Activated T-cell treated with anti-CD3 and anti-CD28 coated beads, Interleukin-2, amount 50 U/mL, for 4 hours (primary cell): ENCODE measurements at regions not wholly inside any gene's neighbourhood (a gene's known extent, or its start where the extent isn't known, plus 50 kb on each side); places are given as distances from the start of the nearest gene placed in this dataset.
A peak's percentile ranks its signal among the peaks of the same experiment; 100 is the strongest.

Experiments
- ATAC-seq, 2 donors: fragments of 200-7000 bp; cut with Tn5 transposase; one replicate each; pipeline ENCODE4 v1.10.0; 2021
- DNase-seq: peaks from one replicate; pipeline ENCODE4 v3.0.0-alpha.2; 2020
- H3K27me3 Mint-ChIP-seq: one replicate; pipeline ENCODE4 v1.8.0; 2021; ENCODE audit warnings: low read depth, mixed read lengths
- H3K36me3 Mint-ChIP-seq: one replicate; pipeline ENCODE4 v1.8.0; 2022; ENCODE audit warnings: mixed read lengths; ENCODE audit not compliant: insufficient read depth
- H3K4me1 Mint-ChIP-seq: one replicate; pipeline ENCODE4 v1.8.0; 2021; ENCODE audit warnings: low read depth, mixed read lengths
- H3K4me3 Mint-ChIP-seq: one replicate; pipeline ENCODE4 v1.8.0; 2021; ENCODE audit warnings: mild to moderate bottlenecking, moderate library complexity, mixed read lengths
- H3K9me3 Mint-ChIP-seq: one replicate; pipeline ENCODE4 v1.8.0; 2021; ENCODE audit warnings: mixed read lengths

DNA sequence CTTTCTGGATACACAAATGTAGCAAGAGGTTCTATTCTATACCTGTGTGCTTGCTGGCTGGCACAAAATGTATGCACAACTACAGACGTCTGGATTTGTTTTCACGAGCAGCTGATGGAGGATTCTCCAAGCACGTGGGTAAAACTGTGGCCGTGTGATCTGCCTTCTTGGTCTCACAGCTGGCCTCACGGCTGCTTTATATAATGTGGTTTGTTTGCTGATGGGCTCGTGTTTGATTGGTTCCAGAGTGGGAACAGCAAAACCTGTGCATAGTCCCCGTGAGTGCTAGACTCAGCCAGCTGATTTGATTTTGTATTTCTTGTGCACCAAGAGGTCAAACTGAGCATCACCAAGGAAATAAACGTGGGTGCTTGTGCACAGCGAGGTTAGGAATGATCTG, 262.6 kb upstream of the RPS6KA3 start:
- H3K36me3 Mint-ChIP-seq, result no peaks in the 10 kb centered on the region
- H3K4me1 Mint-ChIP-seq, result peaks cover 6% of the 10 kb centered on the region
- H3K27me3 Mint-ChIP-seq, result peaks cover 26% of the 10 kb centered on the region
- H3K9me3 Mint-ChIP-seq, result no peaks in the 10 kb centered on the region
- no peak overlapping the region for H3K4me3 Mint-ChIP-seq
- no peak for ATAC-seq
- no peak for DNase-seq

DNA sequence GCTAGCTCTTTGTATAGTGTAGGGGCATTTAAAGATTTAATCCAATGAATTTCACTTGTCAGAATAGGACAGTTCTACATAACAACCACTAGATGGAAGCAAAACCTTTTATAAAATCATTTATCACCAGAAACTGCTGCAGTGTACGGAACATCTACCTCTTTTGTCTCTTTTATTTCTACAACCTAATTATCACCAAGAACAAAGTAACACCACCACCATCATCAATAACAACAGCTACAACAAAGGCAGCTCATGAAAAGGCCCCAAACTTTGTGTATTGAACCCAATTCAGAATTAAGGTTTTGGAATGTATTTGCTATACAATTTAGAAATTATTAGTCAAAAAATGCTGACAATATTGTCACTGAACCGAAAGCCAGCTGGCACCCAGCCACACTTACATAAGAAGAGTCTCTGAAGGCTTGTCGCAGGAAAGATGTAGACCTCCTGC, 260.9 kb upstream of the RPS6KA3 start:
- DNase-seq (no peak), ATAC-seq (no peak)
- H3K27me3 Mint-ChIP-seq, result peaks cover 15% of the 10 kb centered on the region
- H3K9me3 Mint-ChIP-seq, result no peaks in the 10 kb centered on the region
- H3K4me3 Mint-ChIP-seq, result no peak overlapping the region
- H3K4me1 Mint-ChIP-seq, result peaks cover 16% of the 10 kb centered on the region
- no peaks in the 10 kb centered on the region for H3K36me3 Mint-ChIP-seq

DNA sequence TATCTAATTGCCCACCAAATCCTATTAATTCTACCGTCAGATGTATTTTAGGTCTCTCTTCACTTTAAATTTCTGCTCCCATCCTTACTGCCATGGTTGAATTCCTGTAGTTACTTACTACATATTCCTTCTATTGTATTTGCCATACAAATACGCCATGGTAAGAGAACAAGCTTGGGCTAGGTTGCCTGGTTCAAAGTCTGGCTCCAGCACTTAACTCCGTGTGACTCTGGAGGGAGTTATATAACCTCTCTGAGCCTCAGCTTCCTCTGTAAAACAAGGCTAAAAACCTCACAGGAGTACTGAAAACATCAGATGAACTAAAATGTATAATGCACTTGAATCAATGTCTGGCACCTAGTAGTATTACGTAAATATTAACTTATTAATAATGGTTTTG, 260.3 kb upstream of the RPS6KA3 start:
- Mint-ChIP-seq H3K4me3 (no peak overlapping the region), H3K4me1 (peaks cover 16% of the 10 kb centered on the region), H3K36me3 (no peaks in the 10 kb centered on the region), H3K9me3 (no peaks in the 10 kb centered on the region), H3K27me3 (peaks cover 12% of the 10 kb centered on the region)
- ATAC-seq (no peak), DNase-seq (no peak)

DNA sequence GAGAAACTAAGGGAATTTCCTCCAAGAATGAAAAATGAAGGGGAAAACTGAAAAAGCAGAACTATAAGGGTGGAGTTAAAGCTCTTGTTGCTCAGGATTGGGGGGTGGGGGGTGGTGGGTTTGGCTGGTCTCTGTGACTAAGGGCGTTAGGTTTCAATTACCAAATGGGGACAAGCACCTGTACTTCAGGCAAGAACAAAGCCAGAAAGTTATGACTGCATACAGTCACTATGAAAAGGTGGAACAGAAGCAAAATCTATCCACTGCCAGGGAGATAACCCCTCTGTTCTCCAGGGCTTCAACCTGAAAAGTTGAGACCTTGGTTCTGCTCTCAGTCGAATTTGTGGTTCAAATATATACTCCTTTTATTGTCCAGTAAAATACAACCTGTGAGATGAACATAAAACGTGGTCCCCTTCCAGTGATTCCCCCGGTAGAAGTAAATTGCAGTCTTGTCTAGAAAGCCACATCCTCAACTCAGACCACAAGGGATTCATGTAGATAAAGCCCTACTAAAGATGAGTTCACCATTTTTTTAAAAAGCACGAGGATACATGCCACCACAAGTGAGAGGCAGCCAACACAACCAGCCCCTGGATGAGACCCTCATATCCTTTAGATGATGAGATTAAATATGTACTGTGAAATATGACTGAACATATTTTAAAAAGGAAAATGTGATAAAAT, 257.1 kb upstream of the RPS6KA3 start:
- Mint-ChIP-seq H3K4me3 (no peak overlapping the region), H3K36me3 (no peaks in the 10 kb centered on the region), H3K27me3 (peaks cover 3% of the 10 kb centered on the region), H3K9me3 (no peaks in the 10 kb centered on the region), H3K4me1 (peaks cover 14% of the 10 kb centered on the region)
- ATAC-seq (peak; percentile 48 to 67), DNase-seq (no peak)

DNA sequence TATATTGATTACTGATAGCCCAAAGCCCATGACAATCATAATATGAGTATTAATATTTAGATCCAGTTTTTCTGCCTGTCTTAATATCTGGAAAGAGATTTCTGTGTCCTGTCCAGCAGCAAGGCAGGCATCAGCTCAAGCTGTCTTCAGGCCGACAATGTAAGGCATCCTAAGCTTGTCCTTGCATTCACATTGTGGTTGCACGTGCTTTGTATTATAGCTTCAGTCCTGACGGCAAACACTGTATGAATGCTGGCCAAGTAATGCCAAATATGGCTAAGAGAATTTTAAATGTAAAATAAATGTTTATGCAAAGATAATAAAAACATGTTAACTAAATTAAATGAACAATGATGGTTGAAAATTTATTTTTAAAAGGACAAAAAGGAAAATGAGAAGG, 255.7 kb upstream of the RPS6KA3 start:
- Mint-ChIP-seq H3K4me3 (no peak overlapping the region), H3K36me3 (no peaks in the 10 kb centered on the region), H3K27me3 (no peaks in the 10 kb centered on the region)

DNA sequence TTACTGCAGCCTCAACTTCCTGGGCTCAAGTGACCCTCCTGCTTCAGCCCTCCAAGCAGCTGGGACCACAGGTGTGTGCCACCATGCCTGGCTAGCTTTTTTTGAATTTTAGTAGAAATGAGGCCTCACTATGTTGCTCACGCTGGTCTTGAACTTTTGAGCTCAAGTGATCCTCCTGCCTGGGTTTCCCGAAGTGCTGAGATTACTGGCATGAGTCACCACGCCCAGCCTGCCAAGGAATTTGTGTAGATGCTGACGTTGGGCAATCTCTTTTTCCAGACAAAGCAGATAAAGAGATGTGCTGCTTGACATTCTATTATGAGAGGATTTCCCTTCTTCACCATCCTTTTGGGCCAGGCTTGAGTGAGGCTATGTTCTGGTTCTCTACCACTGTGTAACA, 254.5 kb upstream of the RPS6KA3 start:
- ATAC-seq (no peak), DNase-seq (no peak)
- Mint-ChIP-seq H3K36me3 (no peaks in the 10 kb centered on the region), H3K27me3 (no peaks in the 10 kb centered on the region), H3K4me3 (no peak overlapping the region), H3K9me3 (no peaks in the 10 kb centered on the region), H3K4me1 (peaks cover 20% of the 10 kb centered on the region)

More for the DNA sequence above, 255.7 kb upstream of the RPS6KA3 start:
- Mint-ChIP-seq H3K9me3 (no peaks in the 10 kb centered on the region), H3K4me1 (peaks cover 16% of the 10 kb centered on the region)
- no peak for ATAC-seq
- DNase-seq, result no peak

DNA sequence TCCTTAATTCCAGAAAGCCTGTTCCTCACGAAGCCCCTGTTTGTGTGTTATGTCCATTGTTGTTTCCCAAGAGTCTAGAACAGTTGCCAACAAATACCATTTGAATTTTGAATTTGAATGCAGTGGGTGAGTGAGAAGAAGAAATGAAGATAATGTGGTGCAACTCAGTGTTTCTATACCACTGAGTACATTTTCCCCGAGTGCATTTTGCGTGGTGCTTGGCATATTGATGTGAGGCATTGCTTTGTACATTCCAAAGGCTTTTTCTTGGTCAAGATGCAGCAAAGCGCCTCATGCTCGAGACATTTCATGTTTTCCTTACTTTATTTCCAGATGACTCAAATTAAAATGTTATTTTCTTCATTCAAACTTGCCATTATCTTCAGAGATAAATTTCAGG, 253.1 kb upstream of the RPS6KA3 start:
- no peak for ATAC-seq
- DNase-seq, result no peak
- no peaks in the 10 kb centered on the region for H3K27me3 Mint-ChIP-seq
- H3K4me3 Mint-ChIP-seq, result no peak overlapping the region
- H3K4me1 Mint-ChIP-seq, result peaks cover 33% of the 10 kb centered on the region
- no peaks in the 10 kb centered on the region for H3K36me3 Mint-ChIP-seq
- H3K9me3 Mint-ChIP-seq, result peaks cover 3% of the 10 kb centered on the region

DNA sequence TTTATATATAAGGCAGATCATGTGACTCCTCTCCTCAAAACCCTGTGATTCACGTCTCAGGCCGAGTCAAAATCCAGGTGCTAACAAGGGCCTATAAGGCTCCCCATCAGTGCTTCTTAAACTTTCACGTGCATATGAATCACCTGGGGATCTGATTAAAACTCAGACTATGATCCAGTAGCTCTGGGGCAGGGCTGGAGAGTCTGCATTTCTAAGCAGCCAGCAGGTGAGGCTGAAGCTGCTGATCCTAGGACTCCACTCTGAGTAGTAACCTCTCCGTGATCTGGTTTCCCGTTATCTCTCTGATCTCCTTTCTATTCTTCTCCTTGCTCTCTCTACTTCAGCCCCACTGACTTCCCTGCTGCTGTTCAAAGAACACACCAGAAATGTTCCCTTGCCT, 252.4 kb upstream of the RPS6KA3 start:
- Mint-ChIP-seq H3K27me3 (no peaks in the 10 kb centered on the region), H3K4me1 (peaks cover 37% of the 10 kb centered on the region), H3K9me3 (peaks cover 5% of the 10 kb centered on the region), H3K36me3 (no peaks in the 10 kb centered on the region), H3K4me3 (no peak overlapping the region)
- DNase-seq (no peak), ATAC-seq (no peak)

DNA sequence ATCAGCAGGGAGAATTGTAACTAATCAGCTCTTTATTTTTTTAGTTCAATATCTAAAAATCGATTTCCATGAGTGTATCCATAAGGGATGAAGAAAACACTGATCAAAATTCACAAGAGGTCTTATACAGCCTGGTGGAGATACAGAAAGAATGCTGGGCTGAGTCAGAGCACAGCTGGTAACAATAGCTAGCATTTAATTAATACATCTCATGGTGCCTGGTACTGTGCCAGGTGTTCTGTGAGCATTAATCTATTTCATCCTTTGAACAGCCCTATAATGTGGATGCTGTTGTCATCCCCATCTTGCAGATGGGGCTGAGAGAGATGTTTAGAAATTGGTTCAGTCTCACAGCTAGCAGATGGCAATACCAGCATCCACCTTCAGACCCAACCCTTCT, 250.9 kb upstream of the RPS6KA3 start:
- Mint-ChIP-seq H3K9me3 (peaks cover 5% of the 10 kb centered on the region), H3K27me3 (no peaks in the 10 kb centered on the region)

DNA sequence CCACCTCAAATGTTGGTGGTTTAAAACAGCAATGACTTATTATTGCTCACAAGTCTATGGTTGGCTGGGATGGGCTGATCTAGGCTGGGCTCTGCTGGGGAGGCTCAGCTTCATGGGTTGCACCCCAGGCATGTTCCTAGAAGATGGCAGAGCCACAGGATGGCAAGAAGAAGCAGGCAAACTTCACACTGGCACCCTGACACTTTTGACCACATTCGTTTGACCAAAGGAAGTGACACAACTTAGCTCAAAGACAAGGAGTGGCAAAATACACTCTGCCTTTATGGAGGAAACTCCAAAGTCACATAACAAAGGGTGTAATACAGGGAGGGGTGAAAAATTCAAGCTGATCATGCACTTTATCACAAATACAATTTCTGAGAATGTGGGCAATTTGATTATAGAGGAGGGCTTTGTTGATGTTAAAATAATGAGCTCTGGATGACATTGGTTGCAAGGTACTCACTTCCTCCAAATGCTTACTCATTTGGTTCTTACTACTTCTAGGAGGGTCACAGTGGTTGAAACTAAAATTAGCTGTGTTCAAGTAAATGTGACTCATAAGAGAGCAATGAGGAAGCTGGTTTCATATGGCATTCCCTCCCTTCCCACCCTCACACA, 249.2 kb upstream of the RPS6KA3 start:
- Mint-ChIP-seq H3K4me3 (no peak overlapping the region), H3K9me3 (peaks cover 5% of the 10 kb centered on the region), H3K27me3 (no peaks in the 10 kb centered on the region), H3K36me3 (no peaks in the 10 kb centered on the region), H3K4me1 (peaks cover 32% of the 10 kb centered on the region)
- no peak for DNase-seq
- peak; percentile 84 to 88 for ATAC-seq

More for the DNA sequence above, 250.9 kb upstream of the RPS6KA3 start:
- Mint-ChIP-seq H3K36me3 (no peaks in the 10 kb centered on the region), H3K4me1 (peaks cover 32% of the 10 kb centered on the region), H3K4me3 (no peak overlapping the region)
- DNase-seq (no peak), ATAC-seq (no peak)

DNA sequence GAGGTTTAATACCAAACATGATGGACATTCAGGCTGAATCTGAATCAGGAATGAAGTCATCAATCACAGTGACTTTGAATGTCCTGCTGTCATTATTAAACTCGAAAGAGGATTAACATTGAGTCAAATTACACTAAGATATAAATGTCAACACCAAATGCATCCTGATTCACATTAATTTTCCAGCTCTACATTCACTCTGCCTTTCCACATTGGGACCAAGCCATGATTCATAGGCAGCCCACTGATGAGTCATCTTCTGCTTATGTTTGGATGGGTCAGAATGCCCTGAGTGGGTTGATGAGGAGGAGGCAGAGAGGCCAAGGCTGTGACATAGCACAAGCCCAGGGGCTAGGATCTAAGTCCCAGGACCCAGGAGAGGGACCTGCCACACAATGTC, 247.6 kb upstream of the RPS6KA3 start:
- Mint-ChIP-seq H3K4me3 (no peak overlapping the region), H3K9me3 (peaks cover 5% of the 10 kb centered on the region), H3K4me1 (peaks cover 32% of the 10 kb centered on the region), H3K36me3 (no peaks in the 10 kb centered on the region), H3K27me3 (no peaks in the 10 kb centered on the region)
- DNase-seq (no peak), ATAC-seq (no peak)

DNA sequence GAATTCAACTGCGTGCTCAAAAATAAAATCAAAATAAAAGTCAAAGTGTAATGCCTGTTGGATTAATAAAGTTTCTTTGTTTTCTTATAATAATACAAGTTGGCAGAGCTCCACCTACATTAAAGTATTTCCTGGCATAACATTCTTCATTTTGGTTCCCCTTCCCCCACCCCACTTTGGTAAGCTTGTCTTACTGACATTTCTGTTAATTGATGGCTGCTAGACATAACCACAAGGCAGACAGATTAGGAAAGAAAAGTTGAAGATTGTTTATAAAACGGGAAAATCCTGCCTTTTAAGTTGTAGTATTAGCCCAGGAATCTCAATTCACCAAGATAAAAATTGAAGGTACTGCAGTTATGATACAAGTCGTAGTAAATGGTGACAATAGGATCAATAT, 246.5 kb upstream of the RPS6KA3 start:
- Mint-ChIP-seq H3K4me1 (peaks cover 29% of the 10 kb centered on the region), H3K27me3 (peaks cover under 1% of the 10 kb centered on the region), H3K36me3 (no peaks in the 10 kb centered on the region), H3K4me3 (no peak overlapping the region), H3K9me3 (peaks cover 5% of the 10 kb centered on the region)
- ATAC-seq, result no peak
- DNase-seq, result no peak

DNA sequence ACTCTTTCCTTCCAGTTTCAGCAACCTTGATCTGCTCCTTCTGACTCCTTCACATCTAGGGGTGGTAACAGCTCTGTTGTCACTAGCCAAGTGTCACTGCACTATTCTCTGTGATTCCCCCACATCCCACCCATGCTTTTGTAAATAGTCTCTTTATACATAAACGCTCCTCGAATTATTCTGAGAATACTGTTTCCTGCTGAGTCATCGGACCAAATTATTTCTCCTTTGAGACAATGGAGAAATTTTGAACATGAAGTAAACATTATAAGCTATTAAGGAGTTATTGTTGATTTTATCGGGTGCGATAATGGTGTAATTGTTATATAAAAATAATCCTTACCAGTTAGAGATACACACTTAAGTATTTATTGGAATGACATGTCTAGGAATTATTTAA, 245.1 kb upstream of the RPS6KA3 start:
- H3K36me3 Mint-ChIP-seq, result no peaks in the 10 kb centered on the region
- no peak for ATAC-seq
- no peak for DNase-seq
- peaks cover 1% of the 10 kb centered on the region for H3K27me3 Mint-ChIP-seq
- no peak overlapping the region for H3K4me3 Mint-ChIP-seq
- peaks cover 27% of the 10 kb centered on the region for H3K4me1 Mint-ChIP-seq
- peaks cover 5% of the 10 kb centered on the region for H3K9me3 Mint-ChIP-seq

DNA sequence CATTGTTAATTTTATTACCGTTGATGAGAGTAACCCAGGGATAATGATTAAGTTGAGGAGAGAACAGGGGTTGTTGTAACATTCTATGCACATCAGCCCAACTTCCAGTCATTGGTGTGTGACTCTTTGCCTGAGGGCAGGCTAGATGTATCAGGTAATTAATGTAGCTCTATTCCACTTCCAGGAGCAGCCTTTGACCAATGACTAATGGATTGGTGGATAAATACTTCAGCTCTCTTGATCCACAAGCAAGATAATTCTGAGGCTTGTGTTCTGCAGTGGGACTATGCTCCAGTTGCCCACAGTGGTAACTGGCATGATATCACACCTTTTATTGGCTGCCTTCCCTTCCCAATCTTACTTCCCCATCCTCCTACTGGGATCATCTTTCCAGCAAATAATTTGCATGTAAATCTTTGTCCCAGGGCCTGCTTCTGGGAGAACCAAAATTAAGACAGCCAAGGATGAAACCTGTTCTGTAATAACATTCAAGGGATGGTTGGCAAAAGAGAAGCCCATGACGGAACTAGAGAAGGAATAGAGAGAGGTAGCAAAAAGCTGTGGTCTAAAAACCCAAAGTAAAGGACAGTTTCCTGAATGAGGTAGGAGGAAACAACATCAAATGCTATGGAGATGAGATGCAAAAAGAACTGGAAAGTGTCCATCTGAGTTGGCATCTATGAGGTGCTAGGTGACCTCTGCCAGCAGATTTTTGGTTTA, 241.4 kb upstream of the RPS6KA3 start:
- H3K9me3 Mint-ChIP-seq, result no peaks in the 10 kb centered on the region
- no peak for DNase-seq
- no peak for ATAC-seq
- H3K36me3 Mint-ChIP-seq, result no peaks in the 10 kb centered on the region
- H3K4me3 Mint-ChIP-seq, result no peak overlapping the region
- peaks cover 1% of the 10 kb centered on the region for H3K27me3 Mint-ChIP-seq
- peaks cover 1% of the 10 kb centered on the region for H3K4me1 Mint-ChIP-seq

DNA sequence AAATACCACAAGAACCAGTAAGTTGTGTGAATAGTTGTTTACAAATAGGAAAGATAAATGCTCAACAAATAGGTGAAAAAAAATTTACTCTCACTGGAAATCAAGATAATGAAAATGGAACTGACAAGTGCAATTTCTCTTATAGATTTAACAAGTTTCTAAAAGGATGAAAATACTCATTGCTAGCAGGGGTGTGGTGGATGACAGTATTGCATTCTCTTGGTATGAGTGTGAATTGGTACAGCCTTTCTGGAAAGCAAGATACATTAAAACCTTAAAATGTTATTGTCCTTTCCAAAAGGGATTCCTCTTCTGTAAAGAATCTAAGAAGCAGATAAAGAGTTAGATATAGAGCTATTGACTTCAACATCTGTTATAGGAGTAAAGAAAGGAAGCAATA, 240.0 kb upstream of the RPS6KA3 start:
- Mint-ChIP-seq H3K4me1 (peaks cover 1% of the 10 kb centered on the region), H3K36me3 (no peaks in the 10 kb centered on the region), H3K4me3 (no peak overlapping the region), H3K27me3 (peaks cover 1% of the 10 kb centered on the region), H3K9me3 (no peaks in the 10 kb centered on the region)
- ATAC-seq, result peak in 1 of 2 donors; percentile 56
- DNase-seq, result no peak
